A673 (cell line): ENCODE measurements at regions not wholly inside any gene's neighbourhood (a gene's known extent, or its start where the extent isn't known, plus 50 kb on each side); places are given as distances from the start of the nearest gene placed in this dataset.

Source experiments
- BruUV-seq: library from RNA; stranded (reverse); fragments of 400-500 nt; replicated peaks from 2 replicates; lab custom pipeline; 2021; lab: Mats Ljungman, UMichigan
- CTCF ChIA-PET: fragments of 300-600 bp; sonication (Branson Sonifier 250); formaldehyde crosslinking; loops from one replicate; lab custom pipeline; 2022; ENCODE audit warnings: antibody characterized with exemption; lab: Charles Lee
- POLR2A ChIA-PET: fragments of 300-600 bp; sonication (Branson Sonifier 250); formaldehyde crosslinking; loops from one replicate; lab custom pipeline; 2022; ENCODE audit warnings: antibody characterized with exemption; ENCODE audit not compliant: low non-redundant PET; lab: Charles Lee
- DNase-seq: peaks from one replicate; pipeline ENCODE4 v3.0.0-alpha.2; 2015; ENCODE audit warnings: low spot score
- H3K27ac ChIP-seq: fragments of 200-600 bp; sonication (generic); 2 replicates; pipeline ENCODE4 v1.5.1; 2016; ENCODE audit warnings: mixed run types, low read depth, mild to moderate bottlenecking, mixed read lengths, antibody characterized with exemption, low read length; ENCODE audit not compliant: poor library complexity, severe bottlenecking
- H3K27me3 ChIP-seq: fragments of 200-600 bp; sonication (generic); replicated peaks from 2 replicates; pipeline ENCODE4 v1.6.1; 2017; ENCODE audit warnings: mixed run types, low read depth, mild to moderate bottlenecking, mixed read lengths, antibody characterized with exemption, low read length; ENCODE audit not compliant: insufficient read depth, poor library complexity
- H3K36me3 ChIP-seq: fragments of 200-600 bp; sonication (generic); 2 replicates; pipeline ENCODE4 v1.6.1; 2016; ENCODE audit warnings: mixed run types, mild to moderate bottlenecking, mixed read lengths, antibody characterized with exemption, low read length; ENCODE audit not compliant: insufficient read depth, poor library complexity, severe bottlenecking
- H3K4me1 ChIP-seq: fragments of 200-600 bp; sonication (generic); 2 replicates; pipeline ENCODE4 v1.6.1; 2017; ENCODE audit warnings: mixed run types, mild to moderate bottlenecking, mixed read lengths, antibody characterized with exemption, low read length; ENCODE audit not compliant: insufficient read depth, poor library complexity, severe bottlenecking
- H3K4me3 ChIP-seq: fragments of 200-600 bp; sonication (generic); 2 replicates; pipeline ENCODE4 v1.5.1; 2016; ENCODE audit warnings: low read depth, mixed run types, mild to moderate bottlenecking, mixed read lengths, low read length; ENCODE audit not compliant: poor library complexity, severe bottlenecking
- H3K9me3 ChIP-seq: fragments of 200-600 bp; sonication (generic); 2 replicates; pipeline ENCODE4 v1.6.1; 2016; ENCODE audit warnings: mixed run types, low read depth, mild to moderate bottlenecking, mixed read lengths, antibody characterized with exemption, low read length; ENCODE audit not compliant: poor library complexity, severe bottlenecking
- EZH2 ChIP-seq: fragments of 200-600 bp; sonication (generic); IDR thresholded peaks from 2 replicates; pipeline ENCODE4 v1.6.1; 2017; ENCODE audit warnings: borderline replicate concordance, low read depth, mild to moderate bottlenecking, mixed read lengths, antibody characterized with exemption, low read length; ENCODE audit not compliant: poor library complexity, severe bottlenecking
- intact Hi-C: fragments of 100-400 bp; cut with micrococcal nuclease; formaldehyde crosslinking; loops from one replicate; pipeline ENCODE4 v1.10.0; 2022; ENCODE audit not compliant: unreplicated experiment
- TF ChIP-seq, protein P1 (sequence below): fragments of 300-800, 200-600 bp; sonication (generic); conservative IDR thresholded peaks from 2 replicates; pipeline ENCODE4 v1.5.1; 2017; ENCODE audit warnings: low read depth, mild to moderate bottlenecking, antibody characterized with exemption, low read length, moderate library complexity, mixed read lengths

- Histone ChIP-seq H3K4me1 (no peaks in the 10 kb centered on the region), H3K9me3 (peaks cover 4% of the 10 kb centered on the region), H3K27me3 (no peaks in the 10 kb centered on the region), H3K4me3 (no peak overlapping the region), H3K36me3 (no peaks in the 10 kb centered on the region), H3K27ac (no peak overlapping the region)
- intact Hi-C loops: no loop called here
- BruUV-seq: no TSS peak
- ChIA-PET POLR2A (no interaction called here), CTCF (no interaction called here)
- TF ChIP-seq EZH2: no peak
- TF ChIP-seq, protein P1, sequence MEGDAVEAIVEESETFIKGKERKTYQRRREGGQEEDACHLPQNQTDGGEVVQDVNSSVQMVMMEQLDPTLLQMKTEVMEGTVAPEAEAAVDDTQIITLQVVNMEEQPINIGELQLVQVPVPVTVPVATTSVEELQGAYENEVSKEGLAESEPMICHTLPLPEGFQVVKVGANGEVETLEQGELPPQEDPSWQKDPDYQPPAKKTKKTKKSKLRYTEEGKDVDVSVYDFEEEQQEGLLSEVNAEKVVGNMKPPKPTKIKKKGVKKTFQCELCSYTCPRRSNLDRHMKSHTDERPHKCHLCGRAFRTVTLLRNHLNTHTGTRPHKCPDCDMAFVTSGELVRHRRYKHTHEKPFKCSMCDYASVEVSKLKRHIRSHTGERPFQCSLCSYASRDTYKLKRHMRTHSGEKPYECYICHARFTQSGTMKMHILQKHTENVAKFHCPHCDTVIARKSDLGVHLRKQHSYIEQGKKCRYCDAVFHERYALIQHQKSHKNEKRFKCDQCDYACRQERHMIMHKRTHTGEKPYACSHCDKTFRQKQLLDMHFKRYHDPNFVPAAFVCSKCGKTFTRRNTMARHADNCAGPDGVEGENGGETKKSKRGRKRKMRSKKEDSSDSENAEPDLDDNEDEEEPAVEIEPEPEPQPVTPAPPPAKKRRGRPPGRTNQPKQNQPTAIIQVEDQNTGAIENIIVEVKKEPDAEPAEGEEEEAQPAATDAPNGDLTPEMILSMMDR: no peak
- DNase-seq: no peak
These were observed 1037.3 kb upstream of the ACO1 start for GRCh38 chr9:31347082-31347617.

- H3K36me3 ChIP-seq: no peaks in the 10 kb centered on the region
- no TSS peak for BruUV-seq
These were observed 1029.1 kb upstream of the ACO1 start for GRCh38 chr9:31355159-31355882.

GRCh38 chr9:31355965-31356364 lies 1028.5 kb upstream of the ACO1 start:
- H3K36me3 ChIP-seq: no peaks in the 10 kb centered on the region
- TF ChIP-seq, protein P1: no peak
- no peak for TF ChIP-seq EZH2
- no peaks in the 10 kb centered on the region for H3K9me3 ChIP-seq
- H3K27ac ChIP-seq: no peak overlapping the region
- H3K27me3 ChIP-seq: no peaks in the 10 kb centered on the region
- H3K4me1 ChIP-seq: no peaks in the 10 kb centered on the region
- POLR2A ChIA-PET: no interaction called here
- no peak for DNase-seq
- BruUV-seq: no TSS peak
- no peak overlapping the region for H3K4me3 ChIP-seq
- intact Hi-C loops: no loop called here
- CTCF ChIA-PET: no interaction called here

More at GRCh38 chr9:31355159-31355882, 1029.1 kb upstream of the ACO1 start:
- Histone ChIP-seq H3K4me3 (no peak overlapping the region), H3K4me1 (no peaks in the 10 kb centered on the region), H3K27ac (no peak overlapping the region), H3K9me3 (no peaks in the 10 kb centered on the region), H3K27me3 (no peaks in the 10 kb centered on the region)
- intact Hi-C loops: no loop called here
- CTCF ChIA-PET: no interaction called here
- no peak for DNase-seq
- POLR2A ChIA-PET: no interaction called here
- TF ChIP-seq, protein P1: no peak
- TF ChIP-seq EZH2: no peak
